GM18873 (cell line): ENCODE measurements at regions not wholly inside any gene's neighbourhood (a gene's known extent, or its start where the extent isn't known, plus 50 kb on each side); places are given as distances from the start of the nearest gene placed in this dataset.

Source experiments
- ATAC-seq: cut with Tn5 transposase; IDR thresholded peaks from one replicate; pipeline ENCODE4 v1.9.1; 2021; ENCODE audit warnings: mild to moderate bottlenecking, moderate library complexity, moderate number of reproducible peaks; ENCODE audit not compliant: unreplicated experiment, low FRiP score

DNA sequence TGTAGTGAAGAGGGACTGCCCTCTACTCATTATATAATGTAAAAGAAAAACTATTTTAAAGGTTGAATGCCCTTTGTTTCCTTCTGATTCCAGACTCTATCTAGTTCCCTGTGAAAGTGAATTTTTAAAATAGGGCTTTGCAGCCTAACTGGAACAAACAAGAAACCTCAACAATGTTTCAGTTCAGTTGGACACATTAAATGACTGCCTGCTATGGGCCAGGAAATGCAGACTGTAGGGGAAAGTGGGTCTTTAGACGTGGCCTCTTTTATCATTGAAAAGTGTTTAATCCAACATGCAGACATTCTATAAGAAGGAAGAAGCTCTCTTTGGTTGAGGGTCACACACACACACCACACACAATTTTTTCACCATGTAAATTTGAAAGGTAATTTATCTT lies 289.1 kb downstream of the ICE1 start:
- no peak for ATAC-seq

GRCh38 chr5:5711112-5711511 lies 288.6 kb downstream of the ICE1 start:
- no peak for ATAC-seq

- no peak for ATAC-seq
These were observed 288.0 kb downstream of the ICE1 start for GRCh38 chr5:5710471-5710870.

DNA sequence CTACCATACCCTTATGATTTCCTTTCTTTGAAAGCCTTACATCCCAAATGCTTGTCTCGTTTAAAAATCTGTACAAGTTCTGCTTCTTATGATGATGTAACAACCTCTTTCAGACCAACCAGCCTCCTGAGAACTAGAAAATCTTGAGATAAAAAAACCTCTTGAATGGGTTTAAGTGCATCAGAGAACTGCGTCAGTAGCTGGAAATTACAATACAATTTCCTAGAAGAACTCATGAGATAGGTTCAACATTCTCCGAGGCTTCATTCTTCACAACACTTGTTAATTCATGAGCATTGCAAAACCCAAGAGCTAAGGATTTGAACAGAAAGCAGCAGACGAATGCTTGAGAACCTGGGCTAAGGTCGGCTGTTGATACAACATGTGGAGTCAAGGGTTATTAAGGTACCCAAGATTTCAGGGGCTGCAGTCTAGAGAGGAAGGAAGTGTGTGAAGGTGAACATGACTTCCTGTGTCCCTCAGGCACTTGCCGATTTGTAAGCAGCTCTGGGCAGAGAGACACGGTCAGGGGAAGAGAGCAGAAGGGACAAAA lies 286.0 kb downstream of the ICE1 start:
- no peak for ATAC-seq

DNA sequence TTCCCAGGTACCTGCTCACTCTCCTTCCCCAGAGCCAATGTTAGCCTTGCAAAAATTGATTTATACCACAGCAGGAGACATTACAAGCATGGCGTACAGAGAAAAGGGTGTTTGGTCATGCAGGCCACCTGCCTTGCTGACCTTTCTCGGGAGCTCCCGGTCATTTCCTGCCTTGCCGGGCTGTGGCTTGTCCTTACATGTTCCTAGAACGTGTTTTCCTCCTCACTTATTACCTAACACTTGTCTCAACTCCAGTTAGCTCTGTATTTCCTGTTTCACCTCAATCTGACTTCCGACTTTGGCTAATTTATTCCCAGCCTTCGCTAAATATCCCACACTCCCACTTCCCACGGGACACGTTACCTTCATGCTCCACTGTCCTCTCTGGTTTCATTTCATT lies 282.5 kb downstream of the ICE1 start:
- ATAC-seq, result no peak

GRCh38 chr5:5704352-5704751 lies 281.9 kb downstream of the ICE1 start:
- ATAC-seq, result no peak

GRCh38 chr5:5702934-5703333 lies 280.5 kb downstream of the ICE1 start:
- ATAC-seq, result no peak

DNA sequence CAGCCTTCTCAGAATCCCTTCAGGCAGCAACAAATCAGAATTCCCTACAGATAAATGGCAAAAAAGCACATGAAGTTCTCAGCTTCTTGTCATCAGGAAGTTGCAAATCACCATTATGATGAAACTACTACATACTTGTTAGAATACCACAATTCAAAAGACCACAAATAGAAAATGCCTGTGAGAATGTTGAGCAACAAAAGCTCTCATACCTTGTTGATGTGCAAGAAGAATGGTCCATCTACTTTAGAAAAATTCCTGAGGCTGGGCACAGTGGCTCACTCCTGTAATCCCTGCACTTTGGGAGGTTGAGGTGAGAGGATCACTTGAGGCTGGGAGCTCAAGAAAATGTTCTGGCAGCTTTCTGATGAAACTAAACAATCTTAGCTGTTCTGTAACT lies 278.1 kb downstream of the ICE1 start:
- ATAC-seq, result no peak

- ATAC-seq, result no peak
These were observed 276.6 kb downstream of the ICE1 start for GRCh38 chr5:5699062-5699461.

- no peak for ATAC-seq
These were observed 272.8 kb downstream of the ICE1 start for GRCh38 chr5:5695266-5695665.

DNA sequence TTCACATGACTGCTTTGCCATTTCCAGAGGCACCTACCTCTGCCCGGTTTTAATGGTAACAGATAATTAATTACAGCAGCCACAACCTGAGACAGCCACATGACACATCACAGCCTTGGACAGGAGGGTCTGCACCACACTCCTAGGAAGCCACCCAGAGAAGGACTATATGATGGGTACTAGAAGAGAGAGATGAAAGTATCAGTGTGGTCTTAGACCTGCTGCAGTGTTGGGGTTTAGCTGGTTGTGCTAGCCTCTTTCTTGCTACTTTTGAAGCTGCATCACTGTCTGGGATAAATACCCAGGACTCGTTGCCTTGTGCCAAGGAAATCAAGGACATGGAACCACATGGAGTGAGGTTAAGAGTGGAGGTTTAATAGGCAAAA lies 266.4 kb downstream of the ICE1 start:
- no peak for ATAC-seq

GRCh38 chr5:5688194-5688924 lies 265.9 kb downstream of the ICE1 start:
- no peak for ATAC-seq

- no peak for ATAC-seq
These were observed 264.6 kb downstream of the ICE1 start for GRCh38 chr5:5687113-5687512.

DNA sequence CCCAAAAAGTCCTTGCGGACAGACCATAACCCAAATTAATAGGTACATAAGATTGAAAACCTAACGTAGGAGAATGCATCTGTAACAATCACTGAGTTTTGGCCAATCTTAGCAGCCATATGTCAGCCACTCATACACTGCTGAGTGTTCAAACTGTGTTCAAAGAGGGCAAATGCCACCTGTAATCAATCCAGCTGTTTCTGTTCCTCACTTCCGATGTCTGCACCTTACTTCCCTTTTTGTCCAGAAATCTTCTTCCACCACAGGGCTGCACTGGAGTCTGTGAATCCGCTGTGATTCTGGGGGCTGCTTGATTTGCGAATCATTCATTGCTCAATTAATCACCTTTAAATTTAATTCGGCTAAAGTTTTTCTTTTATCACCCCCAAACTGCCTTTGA lies 263.9 kb downstream of the ICE1 start:
- ATAC-seq, result no peak

- no peak for ATAC-seq
These were observed 263.3 kb downstream of the ICE1 start for GRCh38 chr5:5685737-5686136.

DNA sequence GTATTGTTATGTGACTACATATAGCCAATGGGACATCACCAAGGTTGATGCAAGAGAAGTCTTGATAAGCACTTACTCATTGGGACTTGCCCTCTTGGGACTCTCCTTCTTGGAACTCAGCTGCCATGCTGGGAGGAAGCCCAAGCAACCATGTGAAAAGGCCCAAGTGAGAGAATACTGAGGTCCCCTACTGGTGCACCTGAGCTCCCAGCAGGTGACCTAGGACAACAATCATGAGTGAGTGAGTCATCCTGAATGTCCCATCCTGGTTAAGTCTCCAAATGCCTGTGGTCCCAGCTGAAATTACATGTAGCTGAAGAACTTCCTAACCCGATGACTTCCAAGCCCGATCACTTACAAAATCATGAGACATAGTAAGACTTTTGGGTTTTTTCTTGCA lies 260.7 kb downstream of the ICE1 start:
- ATAC-seq, result no peak

DNA sequence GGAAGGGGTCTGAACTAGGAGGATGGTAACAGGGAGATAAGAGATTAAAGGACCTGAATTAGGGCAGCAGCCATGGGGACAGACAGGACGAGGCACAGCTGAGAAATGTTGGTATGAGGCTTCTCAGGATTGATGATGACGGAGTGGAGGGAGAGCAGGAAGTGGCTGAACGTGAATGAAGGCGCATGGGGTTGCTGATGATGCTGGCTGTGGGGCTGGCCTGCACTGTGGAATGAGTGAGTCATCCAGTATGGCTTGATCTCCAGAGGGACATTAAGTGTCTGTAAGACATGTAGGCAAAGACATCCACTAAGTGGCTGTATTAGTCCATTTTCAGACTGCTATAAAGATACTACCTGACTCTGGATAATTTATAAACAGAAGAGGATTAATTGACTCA lies 256.4 kb downstream of the ICE1 start:
- no peak for ATAC-seq

GRCh38 chr5:5677738-5678137 lies 255.3 kb downstream of the ICE1 start:
- no peak for ATAC-seq

- no peak for ATAC-seq
These were observed 253.7 kb downstream of the ICE1 start for GRCh38 chr5:5676218-5676617.

- ATAC-seq, result no peak
These were observed 253.0 kb downstream of the ICE1 start for GRCh38 chr5:5675511-5675910.

GRCh38 chr5:5671823-5672222 lies 249.3 kb downstream of the ICE1 start:
- ATAC-seq, result no peak

GRCh38 chr5:5667136-5667554 lies 244.7 kb downstream of the ICE1 start:
- no peak for ATAC-seq

GRCh38 chr5:5666369-5666768 lies 243.9 kb downstream of the ICE1 start:
- no peak for ATAC-seq
